GM18499 (cell line): ENCODE measurements at regions not wholly inside any gene's neighbourhood (a gene's known extent, or its start where the extent isn't known, plus 50 kb on each side); places are given as distances from the start of the nearest gene placed in this dataset.

Experiments used
- ATAC-seq: cut with Tn5 transposase; IDR thresholded peaks from one replicate; pipeline ENCODE4 v1.9.1; 2021; ENCODE audit warnings: moderate number of reproducible peaks; ENCODE audit not compliant: insufficient read depth, unreplicated experiment

GRCh38 chr11:10916665-10917064 is 58.8 kb upstream of the ZBED5 start:
- no peak for ATAC-seq

- no peak for ATAC-seq
Measured at GRCh38 chr11:10914050-10914449, 56.2 kb upstream of the ZBED5 start.

GRCh38 chr11:10913075-10913474 is 55.2 kb upstream of the ZBED5 start:
- ATAC-seq, result no peak

- ATAC-seq, result no peak
Measured at GRCh38 chr11:10911907-10912306, 54.1 kb upstream of the ZBED5 start.

- no peak for ATAC-seq
Measured at GRCh38 chr11:10909141-10909883, 51.5 kb upstream of the ZBED5 start.

GRCh38 chr11:10908215-10908951 is 50.5 kb upstream of the ZBED5 start:
- ATAC-seq, result no peak
